ENCODE measurements at regions not wholly inside any gene's neighbourhood (a gene's known extent, or its start where the extent isn't known, plus 50 kb on each side); places are given as distances from the start of the nearest gene placed in this dataset.

- TF ChIP-seq, protein P1, sequence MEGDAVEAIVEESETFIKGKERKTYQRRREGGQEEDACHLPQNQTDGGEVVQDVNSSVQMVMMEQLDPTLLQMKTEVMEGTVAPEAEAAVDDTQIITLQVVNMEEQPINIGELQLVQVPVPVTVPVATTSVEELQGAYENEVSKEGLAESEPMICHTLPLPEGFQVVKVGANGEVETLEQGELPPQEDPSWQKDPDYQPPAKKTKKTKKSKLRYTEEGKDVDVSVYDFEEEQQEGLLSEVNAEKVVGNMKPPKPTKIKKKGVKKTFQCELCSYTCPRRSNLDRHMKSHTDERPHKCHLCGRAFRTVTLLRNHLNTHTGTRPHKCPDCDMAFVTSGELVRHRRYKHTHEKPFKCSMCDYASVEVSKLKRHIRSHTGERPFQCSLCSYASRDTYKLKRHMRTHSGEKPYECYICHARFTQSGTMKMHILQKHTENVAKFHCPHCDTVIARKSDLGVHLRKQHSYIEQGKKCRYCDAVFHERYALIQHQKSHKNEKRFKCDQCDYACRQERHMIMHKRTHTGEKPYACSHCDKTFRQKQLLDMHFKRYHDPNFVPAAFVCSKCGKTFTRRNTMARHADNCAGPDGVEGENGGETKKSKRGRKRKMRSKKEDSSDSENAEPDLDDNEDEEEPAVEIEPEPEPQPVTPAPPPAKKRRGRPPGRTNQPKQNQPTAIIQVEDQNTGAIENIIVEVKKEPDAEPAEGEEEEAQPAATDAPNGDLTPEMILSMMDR (conservative IDR thresholded peaks at IDR 0.05; ENCODE audit: low read depth, low read length) = no peak
- TF ChIP-seq POLR2A (IDR thresholded peaks at IDR 0.05; ENCODE audit: low read depth, low read length) = no peak
- no peak for TF ChIP-seq MXI1 (IDR thresholded peaks at IDR 0.05; ENCODE audit: borderline replicate concordance, low read depth, low read length)
- no peak for TF ChIP-seq CHD1 (IDR thresholded peaks at IDR 0.05; ENCODE audit: low read depth, low read length)
- TF ChIP-seq, protein P2, sequence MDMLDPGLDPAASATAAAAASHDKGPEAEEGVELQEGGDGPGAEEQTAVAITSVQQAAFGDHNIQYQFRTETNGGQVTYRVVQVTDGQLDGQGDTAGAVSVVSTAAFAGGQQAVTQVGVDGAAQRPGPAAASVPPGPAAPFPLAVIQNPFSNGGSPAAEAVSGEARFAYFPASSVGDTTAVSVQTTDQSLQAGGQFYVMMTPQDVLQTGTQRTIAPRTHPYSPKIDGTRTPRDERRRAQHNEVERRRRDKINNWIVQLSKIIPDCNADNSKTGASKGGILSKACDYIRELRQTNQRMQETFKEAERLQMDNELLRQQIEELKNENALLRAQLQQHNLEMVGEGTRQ (IDR thresholded peaks at IDR 0.05; ENCODE audit: low read depth, low read length) = no peak
- TF ChIP-seq RFX5 (IDR thresholded peaks at IDR 0.05; ENCODE audit: low read depth, low read length) = no peak
- TF ChIP-seq BHLHE40 (IDR thresholded peaks at IDR 0.05; ENCODE audit: low read depth, low read length) = no peak
These were observed 66.3 kb upstream of the TMEM215 start for GRCh38 chr9:32716955-32717543.

All from IMR-90 (cell line).